ENCODE measurements at regions not wholly inside any gene's neighbourhood (a gene's known extent, or its start where the extent isn't known, plus 50 kb on each side); places are given as distances from the start of the nearest gene placed in this dataset.
"Not testable (repeated sequence)": the region's sequence is repeated elsewhere in the genome, so short reads cannot be mapped to it uniquely, and the experiment has no call there.

GRCh38 chr14:105696388-105696787 lies 170.0 kb downstream of the TMEM121 start:
- DNase-seq; intact Hi-C loops (cut with DNase I); ATAC-seq (ENCODE audit: poor library complexity): not testable (repeated sequence)

- ATAC-seq (ENCODE audit: poor library complexity); intact Hi-C loops (cut with DNase I); DNase-seq: not testable (repeated sequence)
Observed at GRCh38 chr14:105697414-105697813, 171.0 kb downstream of the TMEM121 start.

DNA sequence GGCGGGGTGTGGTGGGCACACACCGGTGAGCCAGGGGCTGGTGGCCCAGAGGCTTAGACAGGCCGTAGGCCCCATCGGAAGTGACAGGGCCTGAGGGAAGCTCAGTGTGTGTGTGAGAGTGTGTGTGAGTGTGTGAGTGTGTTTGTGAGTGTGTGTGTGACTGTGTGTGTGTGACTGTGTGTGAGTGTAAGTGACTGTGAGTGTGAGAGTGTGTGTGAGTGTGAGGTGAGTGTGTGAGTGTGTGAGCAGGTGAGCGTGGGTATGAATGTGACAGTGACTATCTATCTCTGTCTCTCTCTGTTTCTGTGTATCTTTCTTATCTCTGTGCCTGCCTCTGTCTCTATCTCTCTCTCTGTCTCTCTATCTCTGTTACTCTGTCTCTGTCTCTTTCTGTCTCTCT lies 171.6 kb downstream of the TMEM121 start:
- ATAC-seq (ENCODE audit: poor library complexity); intact Hi-C loops (cut with DNase I); DNase-seq: not testable (repeated sequence)

- intact Hi-C loops (cut with DNase I); DNase-seq: not testable (repeated sequence)
- peak; percentile 71 for ATAC-seq (ENCODE audit: poor library complexity)
Observed at GRCh38 chr14:105698940-105699556, 172.7 kb downstream of the TMEM121 start.

DNA sequence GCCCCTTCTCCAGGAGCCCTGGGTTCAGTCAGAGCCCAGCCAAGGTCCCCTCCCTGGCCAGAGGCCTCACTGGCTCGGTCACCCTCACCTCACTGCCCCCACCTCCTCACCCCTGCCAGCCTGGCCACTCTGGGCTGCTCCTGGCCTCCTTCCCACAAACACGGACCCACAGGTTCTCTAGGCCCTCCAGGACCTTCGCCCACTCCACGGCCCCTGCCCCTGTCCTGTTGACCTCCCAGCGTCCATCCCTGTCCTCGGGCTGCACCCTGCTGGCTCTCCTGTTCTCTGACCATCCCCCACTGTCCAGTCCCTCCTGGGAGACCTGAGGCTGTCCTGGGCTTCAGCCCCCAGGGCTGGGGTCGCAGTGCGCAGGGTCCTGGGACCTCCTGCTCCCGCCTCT lies 173.3 kb downstream of the TMEM121 start:
- not testable (repeated sequence) for DNase-seq; ATAC-seq (ENCODE audit: poor library complexity)
- intact Hi-C loops (cut with DNase I): loop anchor here (10.0 kb wide), 1 partner anchor 115 kb away; no protein-coding TSS in a partner anchor

GRCh38 chr14:105700146-105700545 lies 173.8 kb downstream of the TMEM121 start:
- intact Hi-C loops (cut with DNase I): loop anchor here (10.0 kb wide), 1 partner anchor 115 kb away; no protein-coding TSS in a partner anchor
- not testable (repeated sequence) for DNase-seq; ATAC-seq (ENCODE audit: poor library complexity)

GRCh38 chr14:105700622-105701288 lies 174.4 kb downstream of the TMEM121 start:
- DNase-seq (no peak), ATAC-seq (ENCODE audit: poor library complexity) (no peak)
- intact Hi-C loops (cut with DNase I): loop anchor here (10.0 kb wide), 1 partner anchor 116 kb away; no protein-coding TSS in a partner anchor

DNA sequence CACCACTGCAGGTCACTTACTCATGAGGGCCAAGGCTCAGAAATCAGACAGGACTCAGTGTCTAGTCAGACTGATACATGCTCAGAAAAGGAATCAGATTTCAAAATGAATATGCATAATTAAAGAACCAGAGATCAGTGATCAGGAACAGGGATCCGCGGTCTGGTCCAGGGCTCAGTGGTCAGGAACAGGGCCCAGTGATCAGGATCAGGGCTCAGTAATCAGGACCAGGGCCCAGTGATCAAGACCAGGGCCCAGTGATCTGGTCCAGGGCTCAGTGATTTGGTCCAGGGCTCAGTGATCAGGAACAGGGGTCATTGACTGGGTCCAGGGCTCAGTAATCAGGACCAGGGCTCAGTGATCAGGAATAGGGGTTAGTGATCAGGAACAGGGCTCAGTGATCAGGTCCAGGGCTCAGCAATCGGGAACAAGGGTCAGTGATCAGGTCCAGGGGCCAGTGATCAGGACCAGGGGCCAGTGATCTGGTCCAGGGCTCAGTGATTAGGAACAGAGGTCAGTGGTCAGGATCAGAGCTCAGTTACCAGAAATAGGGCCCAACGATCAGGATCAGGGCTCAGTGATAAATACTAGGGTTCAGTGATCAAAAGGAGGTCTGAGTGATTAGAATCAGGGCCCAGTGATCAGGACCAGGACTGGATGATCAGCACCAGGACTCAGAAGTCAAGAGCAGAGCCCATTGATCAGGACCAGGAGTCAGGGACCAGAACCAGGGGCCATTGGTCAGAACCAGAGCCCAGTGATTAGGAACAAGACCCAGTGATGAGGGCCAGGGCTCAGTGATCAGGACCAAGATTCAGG lies 175.3 kb downstream of the TMEM121 start:
- ATAC-seq (ENCODE audit: poor library complexity): no peak
- intact Hi-C loops (cut with DNase I): loop anchor here (10.0 kb wide), 1 partner anchor 117 kb away; no protein-coding TSS in a partner anchor
- no peak for DNase-seq

GRCh38 chr14:105702275-105702817 lies 176.0 kb downstream of the TMEM121 start:
- ATAC-seq (ENCODE audit: poor library complexity) (no peak), DNase-seq (peak; percentile 3)
- intact Hi-C loops (cut with DNase I): loop anchor here (10.0 kb wide), 1 partner anchor 118 kb away; no protein-coding TSS in a partner anchor

DNA sequence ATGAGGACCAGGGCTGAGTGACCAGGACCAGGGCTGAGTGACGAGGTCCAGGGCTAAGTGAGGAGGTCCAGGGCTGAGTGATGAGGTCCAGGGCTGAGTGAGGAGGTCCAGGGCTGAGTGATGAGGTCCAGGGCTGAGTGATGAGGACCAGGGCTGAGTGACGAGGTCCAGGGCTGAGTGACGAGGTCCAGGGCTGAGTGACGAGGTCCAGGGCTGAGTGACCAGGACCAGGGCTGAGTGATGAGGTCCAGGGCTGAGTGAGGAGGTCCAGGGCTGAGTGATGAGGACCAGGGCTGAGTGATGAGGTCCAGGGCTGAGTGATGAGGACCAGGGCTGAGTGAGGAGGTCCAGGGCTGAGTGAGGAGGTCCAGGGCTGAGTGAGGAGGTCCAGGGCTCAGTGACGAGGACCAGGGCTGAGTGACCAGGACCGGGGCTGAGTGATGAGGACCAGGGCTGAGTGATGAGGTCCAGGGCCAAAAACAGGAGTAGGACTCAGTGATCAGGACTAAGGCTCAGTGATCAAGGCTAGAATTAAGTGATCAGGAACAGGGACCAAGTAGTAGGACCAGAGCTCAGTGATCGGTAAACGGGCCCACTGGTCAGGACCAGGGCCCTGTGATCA lies 176.8 kb downstream of the TMEM121 start:
- intact Hi-C loops (cut with DNase I): loop anchor here (10.0 kb wide), 1 partner anchor 118 kb away; no protein-coding TSS in a partner anchor
- ATAC-seq (ENCODE audit: poor library complexity); DNase-seq: not testable (repeated sequence)

GRCh38 chr14:105704091-105704490 lies 177.7 kb downstream of the TMEM121 start:
- not testable (repeated sequence) for ATAC-seq (ENCODE audit: poor library complexity); DNase-seq
- intact Hi-C loops (cut with DNase I): loop anchor here (10.0 kb wide), 1 partner anchor 119 kb away; no protein-coding TSS in a partner anchor

DNA sequence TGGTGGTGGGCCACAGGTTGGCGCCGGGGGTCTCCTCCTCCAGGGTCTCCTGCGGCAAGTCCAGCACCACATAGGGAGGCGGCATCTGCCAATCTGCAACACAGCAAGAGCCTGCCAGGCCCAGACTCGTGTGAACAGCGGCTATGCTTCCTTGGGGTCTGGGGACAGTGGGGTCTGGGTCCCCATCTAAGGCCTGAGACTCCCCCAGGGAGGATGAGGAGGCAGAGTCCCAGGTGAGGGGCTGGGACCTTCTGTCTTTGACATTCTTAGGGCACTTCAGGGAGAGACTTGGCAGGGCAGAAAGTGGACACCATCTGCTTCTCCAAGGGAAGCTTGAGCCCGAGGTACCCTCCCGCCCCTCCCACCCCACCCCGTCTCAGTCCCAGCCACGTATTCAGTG lies 178.1 kb downstream of the TMEM121 start:
- not testable (repeated sequence) for ATAC-seq (ENCODE audit: poor library complexity); DNase-seq
- intact Hi-C loops (cut with DNase I): loop anchor here (10.0 kb wide), 1 partner anchor 120 kb away; no protein-coding TSS in a partner anchor

GRCh38 chr14:105705512-105705861 lies 179.1 kb downstream of the TMEM121 start:
- not testable (repeated sequence) for DNase-seq; ATAC-seq (ENCODE audit: poor library complexity)
- intact Hi-C loops (cut with DNase I): loop anchor here (10.0 kb wide), 1 partner anchor 121 kb away; no protein-coding TSS in a partner anchor

- not testable (repeated sequence) for DNase-seq; ATAC-seq (ENCODE audit: poor library complexity)
- intact Hi-C loops (cut with DNase I): loop anchor here (10.0 kb wide), 1 partner anchor 121 kb away; no protein-coding TSS in a partner anchor
Observed at GRCh38 chr14:105705862-105706700, 179.7 kb downstream of the TMEM121 start.

DNA sequence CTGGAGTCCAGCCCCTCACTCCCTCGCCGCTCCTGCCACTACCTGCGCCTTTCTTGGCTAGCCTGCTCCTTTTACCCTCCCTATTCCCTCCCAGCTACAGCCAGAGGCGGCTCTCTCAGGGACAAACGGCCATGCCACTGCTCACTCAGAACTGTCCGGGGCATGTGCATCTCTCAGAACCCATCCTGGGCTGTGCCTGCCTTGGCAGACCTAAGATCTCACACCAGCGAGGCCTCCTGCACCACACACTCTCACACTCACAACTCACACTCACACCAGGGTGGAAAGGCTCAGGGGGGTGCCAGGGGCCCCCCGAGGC lies 180.3 kb downstream of the TMEM121 start:
- DNase-seq; ATAC-seq (ENCODE audit: poor library complexity): not testable (repeated sequence)
- intact Hi-C loops (cut with DNase I): loop anchor here (10.0 kb wide), 1 partner anchor 122 kb away; no protein-coding TSS in a partner anchor

GRCh38 chr14:105707099-105707498 lies 180.7 kb downstream of the TMEM121 start:
- intact Hi-C loops (cut with DNase I): loop anchor here (10.0 kb wide), 1 partner anchor 122 kb away; no protein-coding TSS in a partner anchor
- ATAC-seq (ENCODE audit: poor library complexity): peak; percentile 19
- DNase-seq: not testable (repeated sequence)

- ATAC-seq (ENCODE audit: poor library complexity); DNase-seq: not testable (repeated sequence)
- intact Hi-C loops (cut with DNase I): loop anchor here (10.0 kb wide), 1 partner anchor 123 kb away; no protein-coding TSS in a partner anchor
Observed at GRCh38 chr14:105707723-105708151, 181.4 kb downstream of the TMEM121 start.

All from Right ventricle myocardium superior (tissue), 1 donor.